GM19328 (cell line): ENCODE measurements at regions not wholly inside any gene's neighbourhood (a gene's known extent, or its start where the extent isn't known, plus 50 kb on each side); places are given as distances from the start of the nearest gene placed in this dataset.
"Not testable (repeated sequence)": the region's sequence is repeated elsewhere in the genome, so short reads cannot be mapped to it uniquely, and the experiment has no call there.

Experiments
- ATAC-seq: cut with Tn5 transposase; IDR thresholded peaks from one replicate; pipeline ENCODE4 v1.9.1; 2021; ENCODE audit warnings: mild to moderate bottlenecking, moderate library complexity; ENCODE audit not compliant: unreplicated experiment

DNA sequence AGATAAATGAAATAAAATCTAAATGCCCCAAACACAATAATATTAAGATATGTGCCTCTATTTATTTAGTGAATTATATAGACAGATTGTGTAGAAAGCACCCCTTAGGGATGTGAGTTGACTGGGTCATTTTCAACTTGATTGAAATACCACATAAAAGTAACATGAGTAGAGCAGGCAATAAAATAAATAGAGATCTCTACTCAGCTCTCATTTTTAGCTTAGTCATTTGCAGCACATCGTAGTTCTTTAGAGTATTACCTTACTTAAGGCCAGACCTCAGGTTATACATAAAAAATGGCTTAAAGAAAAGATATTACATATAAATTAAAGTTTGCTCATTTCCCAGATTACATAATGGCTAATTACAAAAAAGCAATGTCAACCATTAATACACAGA, 1525.6 kb upstream of the PRR20A start:
- ATAC-seq = no peak

DNA sequence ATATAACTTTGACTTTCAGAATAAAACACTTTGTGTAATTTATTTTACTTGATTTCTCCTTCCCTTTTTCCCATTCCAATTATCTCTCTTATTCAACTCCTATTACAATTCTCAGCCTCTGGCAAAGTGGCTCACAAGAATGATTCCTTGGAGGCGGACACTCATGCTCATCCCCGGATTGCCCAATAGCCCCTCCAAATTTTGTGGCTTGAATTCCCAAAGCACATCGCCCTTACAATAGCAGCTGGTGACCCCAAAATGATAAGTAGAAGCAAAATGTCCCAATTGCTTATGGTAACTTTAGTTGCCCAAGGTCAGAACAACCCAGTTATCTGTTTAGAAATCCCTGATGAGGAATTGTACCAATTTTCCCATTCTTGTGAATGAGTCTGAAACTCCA, 1523.5 kb upstream of the PRR20A start:
- ATAC-seq = no peak

DNA sequence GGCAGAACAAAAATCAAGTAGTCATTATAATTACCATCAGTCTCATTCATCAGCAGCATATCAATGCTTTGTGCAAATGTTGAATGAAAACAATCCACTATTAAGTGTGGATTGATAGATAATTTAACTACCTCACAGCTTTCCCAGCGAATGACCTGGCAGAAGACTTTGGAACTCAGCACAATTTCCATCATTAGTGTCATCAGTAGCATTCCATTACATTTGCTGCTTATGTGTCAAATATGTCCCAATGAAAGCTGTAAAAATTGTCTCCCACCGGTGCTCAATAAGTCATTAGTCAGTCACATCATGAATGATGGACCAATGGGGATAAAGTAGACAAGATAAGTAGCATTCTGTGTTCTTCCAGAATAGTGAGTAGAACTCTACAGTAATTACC, 1513.5 kb upstream of the PRR20A start:
- ATAC-seq = no peak

DNA sequence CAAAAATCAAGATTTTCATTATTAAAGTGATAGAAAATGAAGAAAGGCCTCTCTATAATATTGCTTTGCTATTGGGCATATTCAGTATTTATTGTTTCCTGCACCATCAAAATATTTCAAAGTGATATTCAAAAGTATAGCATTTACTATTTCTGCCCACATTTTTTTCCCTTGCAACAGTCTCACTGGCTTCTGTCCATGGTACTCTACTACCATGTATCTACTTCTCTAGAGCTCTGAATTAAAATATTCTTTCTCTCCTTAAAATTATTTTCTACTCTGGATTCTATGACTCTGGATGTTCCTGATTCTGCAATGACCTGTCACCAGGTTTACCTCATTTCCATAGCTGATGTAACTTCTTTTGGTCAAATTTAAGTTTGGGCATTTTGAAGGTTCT, 1508.3 kb upstream of the PRR20A start:
- no peak for ATAC-seq

DNA sequence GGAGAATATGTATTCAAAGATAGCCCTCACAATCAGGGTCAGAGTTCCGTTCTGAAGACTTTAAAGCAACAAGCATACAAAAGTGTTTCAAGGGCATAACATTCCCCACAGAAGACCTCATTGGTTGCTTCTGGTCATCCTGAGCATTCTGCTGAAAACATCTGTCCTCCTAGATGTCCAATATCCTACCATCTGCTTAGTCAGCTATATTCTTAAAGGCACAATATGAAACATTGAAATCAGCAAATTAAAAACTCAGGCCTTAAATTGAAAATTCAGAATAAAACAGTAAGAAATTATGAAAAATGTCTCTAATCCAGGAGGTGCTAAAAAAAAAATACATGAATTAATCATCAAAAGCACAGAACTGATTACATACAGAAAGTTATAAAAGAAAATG, 1491.2 kb upstream of the PRR20A start:
- no peak for ATAC-seq

DNA sequence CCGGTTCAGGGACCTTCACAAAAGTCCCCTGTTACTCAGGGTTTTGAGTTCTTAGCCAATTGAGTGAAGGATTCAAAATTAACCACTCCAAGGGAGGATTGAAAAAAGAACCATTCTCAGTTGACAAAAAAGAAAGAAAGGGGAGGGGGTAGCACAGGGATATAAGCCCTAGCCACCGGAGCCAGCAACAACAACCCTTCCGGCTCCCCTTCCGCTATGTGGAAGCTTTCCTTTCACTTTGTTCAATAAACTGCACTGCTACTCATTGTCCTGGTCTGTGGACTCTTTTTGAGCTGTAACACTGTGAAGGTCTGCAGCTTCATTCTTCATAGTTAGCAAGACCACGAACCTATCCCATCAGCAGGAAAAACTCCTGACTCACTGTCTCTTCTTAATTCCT, 1488.1 kb upstream of the PRR20A start:
- ATAC-seq = no peak

DNA sequence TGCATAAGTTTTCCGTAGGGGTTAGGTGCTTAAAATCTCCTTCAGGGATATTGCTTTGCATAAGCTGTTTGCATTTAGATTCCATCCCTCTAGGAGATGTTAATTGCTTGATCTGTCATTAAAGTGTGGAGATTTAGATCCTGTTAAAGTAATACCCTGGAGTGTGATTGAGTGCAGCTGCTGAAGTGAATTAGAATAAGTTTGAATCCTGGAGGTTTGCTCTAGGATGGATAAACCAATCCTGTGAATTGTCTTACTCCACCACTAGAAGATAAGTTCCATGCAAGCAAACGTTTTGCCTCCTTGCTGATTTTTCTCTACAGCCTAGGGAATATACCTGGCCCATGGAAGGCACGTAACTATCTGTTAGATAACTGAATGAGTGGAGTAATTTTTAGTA, 1487.2 kb upstream of the PRR20A start:
- ATAC-seq = no peak

DNA sequence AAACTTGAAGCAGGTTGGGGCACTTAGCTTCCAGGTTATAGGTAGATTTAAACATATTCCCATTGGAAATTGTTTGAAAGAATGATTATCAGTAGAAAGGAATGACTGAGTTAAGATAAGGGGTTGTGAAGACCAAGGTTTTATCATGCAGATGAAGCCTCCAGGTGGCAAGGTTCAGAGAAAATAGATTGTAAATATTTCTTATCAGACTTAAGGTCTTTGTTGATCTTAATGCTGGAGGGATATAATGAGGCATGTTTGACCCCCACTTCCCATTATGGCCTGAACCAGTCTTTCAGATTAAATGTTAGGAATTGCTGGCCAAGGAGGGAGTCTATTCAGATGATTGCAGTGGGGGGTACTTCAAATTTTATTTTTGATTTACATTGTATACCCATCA, 1486.5 kb upstream of the PRR20A start:
- ATAC-seq = no peak

DNA sequence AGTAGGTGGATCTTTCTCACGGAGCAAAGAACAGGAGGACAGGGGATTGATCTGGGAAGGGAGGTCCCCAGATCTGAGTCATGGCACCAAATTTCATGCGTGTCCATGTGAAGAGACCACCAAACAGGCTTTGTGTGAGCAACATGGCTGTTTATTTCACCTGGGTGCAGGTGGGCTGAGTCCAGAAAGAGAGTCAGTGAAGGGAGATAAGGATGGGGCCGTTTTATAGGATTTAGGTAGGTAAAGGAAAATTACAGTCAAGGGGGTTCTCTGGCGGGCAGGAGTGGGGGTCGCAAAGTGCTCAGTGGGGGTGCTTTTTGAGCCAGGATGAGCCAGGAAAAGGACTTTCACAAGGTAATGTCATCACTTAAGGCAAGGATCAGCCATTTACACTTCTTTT, 1480.5 kb upstream of the PRR20A start:
- not testable (repeated sequence) for ATAC-seq

DNA sequence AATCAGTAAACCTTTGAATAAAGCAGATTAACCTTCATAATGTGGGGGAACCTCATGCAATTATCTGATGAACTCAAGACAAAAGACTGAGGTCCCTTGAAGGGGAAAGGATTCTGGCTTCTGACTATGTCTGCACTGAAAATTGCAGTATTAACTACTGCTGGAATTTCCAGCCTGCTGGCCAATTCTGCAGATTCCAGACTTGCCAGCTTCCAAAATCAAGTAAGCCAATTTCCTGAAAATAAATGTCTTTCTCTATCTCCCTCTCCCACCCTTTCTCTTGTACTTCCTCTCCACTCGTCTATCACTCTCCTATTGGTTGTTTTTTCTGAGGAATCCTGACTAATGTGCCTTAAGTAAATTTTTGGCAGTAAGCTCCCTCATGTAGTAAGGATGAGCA, 1479.9 kb upstream of the PRR20A start:
- no peak for ATAC-seq

DNA sequence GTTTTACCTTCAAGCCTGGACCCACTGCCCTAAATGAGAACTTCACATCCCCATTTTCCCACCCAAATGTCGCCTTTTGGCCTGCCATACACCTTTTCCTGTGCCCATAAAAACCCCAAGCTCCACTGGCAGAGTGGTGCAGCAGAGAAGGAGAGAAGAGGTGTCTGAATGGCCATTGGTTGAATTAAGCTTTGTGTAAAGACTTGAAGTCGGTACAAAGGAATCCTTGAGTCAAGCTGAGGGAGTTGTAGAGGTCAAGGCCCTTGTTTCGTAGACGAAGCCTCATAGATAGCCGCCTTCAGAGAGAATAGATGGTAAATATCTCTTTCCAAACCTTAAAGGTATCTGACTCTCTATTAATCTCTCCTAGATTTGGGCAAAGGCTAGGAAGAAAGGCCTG, 1479.2 kb upstream of the PRR20A start:
- no peak for ATAC-seq

DNA sequence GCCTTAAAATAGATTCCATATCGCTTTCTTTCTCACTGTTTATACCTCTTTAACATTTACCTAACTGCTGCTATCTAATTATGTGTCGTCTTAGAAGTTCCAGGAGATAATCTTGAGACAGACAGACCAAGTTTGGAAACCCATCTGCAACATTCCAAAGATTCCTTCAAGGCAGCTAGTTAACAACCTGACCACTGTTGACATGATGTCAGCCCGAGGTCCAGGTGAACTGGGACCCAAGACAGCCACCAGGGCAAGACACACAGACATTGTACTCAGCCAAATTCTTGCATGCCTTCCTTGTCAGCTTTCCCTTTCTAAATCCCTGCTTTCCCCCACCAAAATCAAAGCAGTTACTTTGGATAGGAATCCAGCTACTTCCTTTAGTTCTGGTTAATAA, 1476.5 kb upstream of the PRR20A start:
- no peak for ATAC-seq

DNA sequence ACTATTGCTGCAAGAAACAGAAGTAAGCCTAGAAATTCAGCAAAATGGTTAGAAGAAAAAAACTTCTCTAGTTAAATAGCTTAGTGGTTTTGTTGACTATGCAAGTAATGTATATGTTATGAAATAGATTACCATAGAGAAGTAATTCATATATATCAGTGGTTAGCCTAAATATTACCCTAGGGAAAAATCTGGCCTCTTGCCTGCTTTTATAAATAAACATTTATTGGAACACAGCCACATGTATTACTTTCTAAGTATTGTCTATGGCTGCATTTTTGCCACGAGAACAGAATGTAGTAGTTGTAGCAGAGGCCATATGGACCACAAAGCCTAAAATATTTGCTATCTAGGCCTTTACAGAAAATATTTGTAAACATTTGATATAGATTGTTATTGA, 1471.7 kb upstream of the PRR20A start:
- no peak for ATAC-seq

DNA sequence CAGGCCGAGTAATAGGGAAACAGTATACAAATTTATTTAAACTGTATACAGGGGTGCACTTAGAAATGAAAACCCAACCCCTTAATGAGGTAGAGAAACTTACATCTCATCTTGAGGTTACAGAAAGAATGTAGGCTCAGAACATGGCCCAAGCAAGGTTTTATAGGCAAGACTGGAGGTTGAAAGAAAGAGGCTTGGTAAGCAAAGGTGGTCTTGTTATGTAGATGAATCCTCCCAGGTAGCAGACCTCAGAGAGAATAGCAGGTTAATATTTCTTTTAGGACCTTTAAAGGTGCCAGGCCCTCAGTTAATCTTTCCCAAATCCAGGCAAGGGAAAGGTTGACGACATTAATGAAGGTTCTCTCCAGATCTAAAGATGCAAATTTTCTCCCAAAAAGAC, 1466.8 kb upstream of the PRR20A start:
- no peak for ATAC-seq

DNA sequence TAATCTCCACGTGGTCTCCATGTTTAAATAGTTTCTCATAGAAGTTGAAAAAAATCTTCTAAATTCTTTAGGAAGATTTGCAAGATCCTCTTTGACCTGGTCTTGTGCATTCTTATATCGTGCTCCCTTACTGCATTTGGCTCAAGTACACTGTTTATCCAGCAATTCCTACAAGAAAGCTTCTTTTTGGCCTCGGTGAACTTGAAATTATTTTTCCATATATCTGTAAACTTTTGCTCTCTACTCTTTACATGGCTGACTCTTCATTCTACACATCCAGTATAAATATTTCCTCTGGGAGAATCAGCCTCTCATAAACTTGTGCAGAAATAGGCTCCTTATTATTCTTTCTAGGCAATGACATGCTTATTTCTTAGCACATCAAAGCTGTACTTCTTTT, 1457.9 kb upstream of the PRR20A start:
- ATAC-seq = no peak

DNA sequence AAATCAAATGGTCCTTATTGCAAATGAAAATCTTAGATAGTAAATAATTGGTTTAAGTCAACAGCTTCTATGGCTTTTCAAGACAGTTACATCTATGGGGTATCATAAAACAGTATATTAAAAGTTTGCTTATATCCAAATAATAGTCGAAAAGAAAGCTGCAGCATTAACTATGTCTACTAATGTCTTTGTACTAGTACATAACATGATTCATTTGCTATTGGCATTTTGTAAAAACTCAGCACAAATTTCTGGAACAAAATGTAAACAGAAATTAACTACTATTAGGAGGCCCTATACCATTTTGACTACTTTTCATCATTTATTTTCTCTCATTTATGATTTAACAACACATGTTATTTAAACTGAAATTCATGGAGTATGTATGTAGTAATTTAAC, 1435.2 kb upstream of the PRR20A start:
- no peak for ATAC-seq

DNA sequence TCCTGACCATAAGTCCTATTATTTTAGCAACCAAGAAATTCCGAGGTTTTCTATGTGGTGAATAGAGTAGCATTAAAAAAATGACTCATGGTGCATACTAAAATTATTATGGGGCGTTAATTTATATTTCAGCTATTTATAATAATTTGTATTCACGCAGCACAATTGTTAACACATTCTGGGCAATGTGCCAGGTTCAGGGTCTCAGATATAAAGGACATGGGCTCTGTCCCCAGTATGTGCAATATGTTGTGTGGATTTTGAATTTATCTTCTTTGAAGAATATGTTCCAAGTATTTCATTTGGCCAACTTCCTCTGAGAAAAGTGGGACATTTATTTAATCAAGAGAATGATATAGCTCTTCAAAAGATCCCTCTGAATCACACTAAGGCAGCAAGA, 1434.7 kb upstream of the PRR20A start:
- ATAC-seq = no peak

DNA sequence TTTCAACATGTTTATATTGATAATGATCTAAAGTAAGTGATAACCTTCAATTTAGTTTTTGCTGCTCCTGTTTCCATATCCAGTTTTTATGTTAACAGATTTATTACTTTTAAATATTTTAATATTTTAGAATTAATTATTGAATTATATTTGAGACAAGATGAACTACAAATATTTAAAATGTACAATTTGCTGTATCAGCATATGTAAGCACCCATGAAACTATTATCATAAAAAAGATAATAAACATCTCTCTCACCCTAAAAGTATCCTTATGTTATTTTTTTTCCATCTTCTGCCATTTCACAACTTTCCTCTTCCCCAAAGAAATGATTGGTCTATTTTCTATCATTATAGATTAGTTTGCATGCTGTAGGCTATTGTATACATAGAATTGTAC, 1426.6 kb upstream of the PRR20A start:
- no peak for ATAC-seq

DNA sequence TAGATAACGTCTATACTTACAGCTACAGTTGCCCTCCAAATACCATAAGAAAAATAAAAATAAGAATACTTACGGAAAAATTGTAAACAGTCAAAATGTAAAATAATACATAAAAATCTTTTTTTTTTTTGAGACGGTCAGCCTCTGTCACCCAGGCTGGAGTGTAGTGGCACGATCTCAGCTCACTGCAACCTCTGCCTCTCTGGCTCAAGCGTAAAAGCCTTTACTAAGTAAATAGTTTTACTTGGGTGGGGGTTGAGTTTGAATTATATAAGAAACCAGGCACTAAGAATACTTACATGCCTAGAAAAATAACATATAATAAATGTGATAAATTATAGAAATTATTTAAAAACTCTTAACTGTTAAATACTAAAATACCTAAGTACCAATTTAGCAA, 1413.0 kb upstream of the PRR20A start:
- no peak for ATAC-seq

DNA sequence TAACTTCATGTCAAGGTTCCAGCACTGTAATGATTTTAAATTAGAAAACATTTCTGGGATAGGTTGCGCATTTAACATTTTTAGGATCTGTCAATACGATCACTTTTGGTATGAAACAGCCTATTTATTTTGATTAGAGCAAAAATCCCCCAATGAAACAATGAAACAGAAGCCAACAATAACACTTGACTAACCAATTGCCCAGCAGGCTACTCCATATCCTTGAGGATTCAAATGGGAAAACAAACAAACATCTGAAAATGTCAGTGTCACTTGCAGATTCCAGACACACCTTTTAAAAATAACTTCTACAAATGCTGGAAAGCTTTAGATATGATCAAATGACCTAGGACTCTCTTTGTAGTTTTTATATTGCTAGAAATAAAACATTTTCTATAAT, 1412.5 kb upstream of the PRR20A start:
- ATAC-seq = no peak

DNA sequence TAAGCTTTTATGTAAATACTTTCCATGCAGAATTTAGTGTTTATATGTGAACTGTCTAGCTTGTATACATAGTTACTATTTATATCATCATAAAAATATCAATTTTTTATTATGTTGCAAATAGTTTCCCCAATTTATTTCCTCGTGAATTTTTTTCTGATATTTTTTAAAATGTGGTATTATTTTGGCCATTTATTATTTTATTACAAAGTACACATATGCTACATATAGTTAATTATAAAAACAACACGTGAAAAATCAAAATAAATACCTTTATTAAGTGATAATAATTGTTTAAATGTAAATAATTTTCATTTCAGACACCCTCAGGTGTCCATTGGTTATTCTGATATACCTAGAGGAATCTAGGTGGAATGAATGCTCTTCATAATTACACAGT, 1394.9 kb upstream of the PRR20A start:
- no peak for ATAC-seq

DNA sequence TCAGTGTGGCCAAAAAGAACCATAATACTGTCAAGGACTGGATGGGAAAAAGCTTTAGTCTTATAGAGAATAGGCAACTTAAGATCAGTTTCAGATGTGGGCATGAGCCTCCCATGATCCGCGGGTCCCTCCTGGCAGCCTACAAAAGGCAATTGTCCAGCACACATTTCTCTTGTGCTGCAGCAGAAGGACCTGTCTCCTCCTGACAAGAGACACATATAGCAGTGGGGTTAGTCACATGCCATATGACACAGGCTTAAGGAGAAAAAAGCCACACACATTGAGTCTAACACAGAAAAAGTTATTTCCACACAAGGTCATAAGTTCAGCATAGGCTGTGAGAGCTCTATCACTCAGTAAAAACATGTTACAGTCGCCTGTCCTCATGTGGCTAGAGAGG, 1378.7 kb upstream of the PRR20A start:
- no peak for ATAC-seq

DNA sequence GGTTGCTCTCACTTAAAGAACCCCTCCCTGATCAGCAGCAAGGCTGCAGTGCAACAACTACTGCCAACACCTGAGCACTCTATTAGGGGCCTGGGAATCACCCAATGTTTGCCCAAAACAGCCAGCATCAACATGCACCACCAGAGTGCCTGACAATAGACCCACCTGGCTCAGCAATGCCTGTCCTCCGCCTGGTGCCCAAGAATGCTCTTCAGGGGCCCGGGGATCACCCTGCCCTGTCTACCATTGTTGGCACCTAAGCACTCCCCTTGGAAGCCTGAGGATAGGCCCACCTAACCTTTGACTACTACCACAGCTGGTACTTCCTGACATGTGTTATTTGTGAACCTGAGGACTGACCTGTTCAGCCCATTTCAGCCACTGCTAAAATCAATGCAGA, 1363.1 kb upstream of the PRR20A start:
- no peak for ATAC-seq

DNA sequence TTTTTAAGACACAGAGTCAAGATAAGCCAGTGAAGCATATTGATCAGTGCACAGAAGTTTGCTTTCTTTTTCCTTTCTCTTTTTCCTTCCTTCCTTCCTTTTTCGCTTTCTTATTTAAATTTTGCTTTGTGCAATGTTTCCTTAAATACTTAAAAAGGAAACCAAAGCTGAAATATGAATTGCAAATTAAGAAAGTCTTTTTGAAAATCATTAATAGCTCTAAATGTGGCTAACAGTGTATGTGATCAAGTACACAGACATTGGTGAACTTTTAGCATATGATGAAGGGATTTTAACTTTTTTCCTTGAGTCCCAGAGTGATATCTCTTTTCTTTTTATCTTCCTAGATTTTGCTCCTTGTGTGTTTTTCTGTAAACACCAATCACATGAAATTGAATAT, 1356.9 kb upstream of the PRR20A start:
- ATAC-seq = no peak
